Lower leg skin (tissue), 4 donors: ENCODE measurements at regions not wholly inside any gene's neighbourhood (a gene's known extent, or its start where the extent isn't known, plus 50 kb on each side); places are given as distances from the start of the nearest gene placed in this dataset.

Experiments used
- DNase-seq, 2 donors: peaks; one replicate each; pipeline ENCODE4 v3.0.0-alpha.2; 2019; ENCODE audit warnings: low spot score in 2 of 2
- H3K4me3 ChIP-seq: fragments of 200-600 bp; sonication (generic); 2 replicates; pipeline ENCODE4 v1.5.1; 2017; ENCODE audit warnings: mild to moderate bottlenecking, low read depth; ENCODE audit not compliant: poor library complexity, severe bottlenecking
- POLR2A ChIP-seq, 2 donors: fragments of 450-650 bp; IDR thresholded peaks; one replicate each; pipeline ENCODE4 v1.6.1; 2016 to 2017; ENCODE audit warnings: antibody characterized with exemption in 2 of 2, mild to moderate bottlenecking in 1 of 2, moderate library complexity in 1 of 2
- WGBS, 2 donors: methylation state at CpG; one replicate each; pipeline ENCODE4 v1.1.5; 2018; 5-methylcytosine and 5-hydroxymethylcytosine counted together
- intact Hi-C: fragments of 100-400 bp; cut with DNase I; formaldehyde crosslinking; loops from one replicate; pipeline ENCODE4 v1.15.0; 2023; ENCODE audit warnings: low total_unique reads
- TF ChIP-seq, protein P1 (sequence below), 3 donors: fragments of 450-650 bp; IDR thresholded peaks; one replicate each; pipeline ENCODE4 v1.5.1; 2016; ENCODE audit warnings: antibody characterized with exemption in 3 of 3, mild to moderate bottlenecking in 3 of 3, moderate library complexity in 2 of 3

DNA sequence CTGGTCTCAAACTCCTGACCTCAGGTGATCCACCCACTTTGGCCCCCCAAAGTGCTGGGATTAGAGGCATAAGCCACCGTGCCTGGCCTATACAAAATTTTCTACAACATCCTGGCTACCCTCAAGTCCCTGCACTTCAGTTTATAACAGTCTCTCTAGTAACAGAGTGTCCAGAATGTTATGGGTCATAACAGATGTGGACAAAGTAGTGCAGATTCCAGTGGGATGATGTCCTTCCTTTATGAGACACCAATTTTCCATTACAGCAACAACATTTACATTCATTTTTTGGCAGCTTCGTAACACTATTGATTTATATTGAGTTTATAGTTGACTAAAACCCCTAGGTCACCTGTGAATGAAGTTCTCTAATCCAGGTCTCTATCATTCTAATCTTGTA is 429.4 kb upstream of the PTBP2 start:
- H3K4me3 ChIP-seq = no peak overlapping the region
- intact Hi-C loops = no loop called here
- TF ChIP-seq POLR2A (IDR thresholded peaks at IDR 0.05) = no peak
- TF ChIP-seq, protein P1, sequence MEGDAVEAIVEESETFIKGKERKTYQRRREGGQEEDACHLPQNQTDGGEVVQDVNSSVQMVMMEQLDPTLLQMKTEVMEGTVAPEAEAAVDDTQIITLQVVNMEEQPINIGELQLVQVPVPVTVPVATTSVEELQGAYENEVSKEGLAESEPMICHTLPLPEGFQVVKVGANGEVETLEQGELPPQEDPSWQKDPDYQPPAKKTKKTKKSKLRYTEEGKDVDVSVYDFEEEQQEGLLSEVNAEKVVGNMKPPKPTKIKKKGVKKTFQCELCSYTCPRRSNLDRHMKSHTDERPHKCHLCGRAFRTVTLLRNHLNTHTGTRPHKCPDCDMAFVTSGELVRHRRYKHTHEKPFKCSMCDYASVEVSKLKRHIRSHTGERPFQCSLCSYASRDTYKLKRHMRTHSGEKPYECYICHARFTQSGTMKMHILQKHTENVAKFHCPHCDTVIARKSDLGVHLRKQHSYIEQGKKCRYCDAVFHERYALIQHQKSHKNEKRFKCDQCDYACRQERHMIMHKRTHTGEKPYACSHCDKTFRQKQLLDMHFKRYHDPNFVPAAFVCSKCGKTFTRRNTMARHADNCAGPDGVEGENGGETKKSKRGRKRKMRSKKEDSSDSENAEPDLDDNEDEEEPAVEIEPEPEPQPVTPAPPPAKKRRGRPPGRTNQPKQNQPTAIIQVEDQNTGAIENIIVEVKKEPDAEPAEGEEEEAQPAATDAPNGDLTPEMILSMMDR (IDR thresholded peaks at IDR 0.05) = no peak
- no peak for DNase-seq
- 93 to 95% methylated on average over 2 of the region's 2 CpGs for WGBS, 2 donors

DNA sequence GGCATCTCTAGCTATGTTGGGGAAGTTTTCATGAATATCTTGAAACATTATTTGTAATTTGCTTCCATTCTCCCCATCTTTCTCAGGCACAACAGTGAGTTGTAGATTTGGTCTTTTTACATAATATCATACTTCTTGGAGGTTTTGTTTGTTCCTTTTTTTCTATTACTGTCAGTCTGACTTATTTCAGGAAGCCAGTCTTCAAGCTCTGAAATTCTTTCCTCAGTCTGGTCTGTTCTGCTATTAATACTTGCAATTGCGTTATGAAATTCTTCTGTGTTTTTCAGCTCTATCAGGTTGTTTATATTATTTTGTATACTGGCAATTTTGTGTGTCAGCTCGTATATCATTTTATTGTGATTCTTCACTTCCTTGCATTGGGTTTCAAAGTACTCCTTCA is 424.6 kb upstream of the PTBP2 start:
- 86 to 88% methylated on average over 2 of the region's 2 CpGs for WGBS, 2 donors
- TF ChIP-seq POLR2A (IDR thresholded peaks at IDR 0.05) = no peak
- TF ChIP-seq, protein P1 (IDR thresholded peaks at IDR 0.05) = no peak
- intact Hi-C loops = no loop called here
- DNase-seq = no peak
- H3K4me3 ChIP-seq = no peak overlapping the region

DNA sequence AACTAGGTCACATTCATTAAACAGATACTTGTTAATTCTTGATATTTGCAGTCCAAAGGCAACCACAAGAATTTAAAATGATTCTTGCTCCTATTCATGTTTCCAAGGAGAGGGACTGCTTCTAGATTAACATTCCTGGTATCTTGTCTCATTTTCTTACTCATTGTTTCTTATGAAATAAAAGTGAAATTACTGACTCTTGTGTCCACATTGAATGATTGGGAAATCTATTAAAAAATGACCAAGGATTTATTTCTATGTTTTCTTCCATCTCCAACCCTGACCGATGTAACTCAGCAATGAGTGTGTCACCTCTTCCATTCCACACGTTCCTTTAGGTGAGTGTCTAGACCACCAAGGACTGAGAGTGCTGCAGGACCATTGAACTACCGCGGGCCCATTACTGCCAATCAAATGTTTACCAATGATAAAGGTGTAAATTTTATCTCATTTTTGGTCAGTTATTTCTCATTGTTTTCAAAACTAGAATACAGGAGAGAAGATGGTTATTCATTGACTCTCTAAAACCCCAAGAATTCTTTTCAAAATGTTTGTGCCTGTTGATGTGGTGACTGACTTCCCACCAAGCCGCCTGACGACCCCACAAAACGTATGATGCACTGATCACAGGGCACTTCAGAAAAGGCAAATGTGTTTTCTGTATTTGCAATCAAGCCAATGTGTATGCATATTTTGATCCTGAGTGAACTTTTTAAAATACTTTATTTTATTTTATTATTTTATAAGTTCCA is 414.6 kb upstream of the PTBP2 start:
- WGBS, 2 donors = 75 to 78% methylated on average over 7 of the region's 7 CpGs
- DNase-seq = no peak
- no peak for TF ChIP-seq POLR2A (IDR thresholded peaks at IDR 0.05)
- TF ChIP-seq, protein P1 (IDR thresholded peaks at IDR 0.05) = no peak
- H3K4me3 ChIP-seq = no peak overlapping the region
- intact Hi-C loops = no loop called here

DNA sequence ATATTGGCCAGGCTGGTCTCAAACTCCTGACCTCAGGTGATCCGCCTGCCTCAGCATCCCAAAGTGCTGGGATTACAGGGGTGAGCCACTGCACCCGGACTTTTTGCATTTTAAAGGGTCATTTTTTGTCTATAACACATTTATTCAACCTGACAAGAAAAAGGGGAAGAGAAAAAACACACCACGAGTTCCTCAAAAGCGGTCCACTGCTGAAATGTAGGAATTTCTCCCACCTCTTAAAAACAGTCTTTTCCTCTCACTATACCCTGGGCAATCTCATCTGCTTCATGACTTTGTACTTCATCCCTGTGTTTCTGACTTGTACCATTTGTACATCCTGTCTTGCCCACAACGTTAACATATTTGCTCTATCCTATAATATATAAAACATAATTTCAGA is 413.3 kb upstream of the PTBP2 start:
- DNase-seq = no peak
- intact Hi-C loops = no loop called here
- WGBS, 2 donors = 77 to 84% methylated on average over 5 of the region's 5 CpGs
- no peak for TF ChIP-seq POLR2A (IDR thresholded peaks at IDR 0.05)
- TF ChIP-seq, protein P1 (IDR thresholded peaks at IDR 0.05) = no peak
- H3K4me3 ChIP-seq = no peak overlapping the region

DNA sequence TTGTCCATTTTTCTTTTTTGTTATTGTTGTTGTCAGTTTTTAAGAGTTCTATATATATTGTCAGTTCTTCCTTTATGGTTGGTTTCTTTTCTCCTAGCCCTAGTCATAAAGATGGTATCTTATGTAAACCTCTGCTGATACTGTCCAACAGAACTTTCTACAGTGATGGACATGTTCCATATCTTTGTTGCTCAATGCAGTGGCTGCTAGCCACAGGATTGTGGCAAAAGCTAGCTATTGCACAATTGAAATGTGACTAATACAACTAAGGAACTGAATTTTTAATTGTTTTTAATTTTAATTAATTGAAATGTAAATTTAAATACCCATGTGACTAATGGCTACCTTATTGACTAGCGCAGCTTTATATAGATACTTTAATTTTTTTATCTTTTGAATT is 411.8 kb upstream of the PTBP2 start:
- TF ChIP-seq POLR2A (IDR thresholded peaks at IDR 0.05) = no peak
- TF ChIP-seq, protein P1 (IDR thresholded peaks at IDR 0.05) = no peak
- intact Hi-C loops = no loop called here
- 73 to 82% methylated on average over 1 of the region's 1 CpG for WGBS, 2 donors
- H3K4me3 ChIP-seq = no peak overlapping the region
- peak in 1 of 2 donors; percentile 53 for DNase-seq

DNA sequence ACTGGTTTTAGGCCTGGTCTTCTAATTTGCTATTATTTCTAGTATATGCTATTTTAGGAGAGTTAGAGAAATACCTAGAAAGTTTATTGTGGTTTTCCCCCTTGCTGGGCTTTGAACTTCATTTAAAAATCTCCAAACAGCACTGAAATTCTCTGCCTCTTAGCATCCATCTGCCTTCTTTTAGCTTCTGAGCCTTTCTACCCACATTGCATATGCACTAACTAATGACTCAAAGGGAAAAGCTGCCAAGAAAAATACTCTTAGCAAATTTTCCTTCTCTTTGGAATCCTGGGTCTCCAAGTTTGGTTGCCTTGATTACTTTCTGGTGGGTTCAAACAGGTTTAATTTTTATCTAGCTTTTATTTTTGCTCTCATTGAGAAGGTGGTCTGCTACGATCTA is 408.4 kb upstream of the PTBP2 start:
- no peak for DNase-seq
- H3K4me3 ChIP-seq = no peak overlapping the region
- TF ChIP-seq POLR2A (IDR thresholded peaks at IDR 0.05) = no peak
- TF ChIP-seq, protein P1 (IDR thresholded peaks at IDR 0.05) = no peak
- intact Hi-C loops = no loop called here
- WGBS, 2 donors = 90% methylated on average over 1 of the region's 1 CpG
